ENCODE measurements at regions not wholly inside any gene's neighbourhood (a gene's known extent, or its start where the extent isn't known, plus 50 kb on each side); places are given as distances from the start of the nearest gene placed in this dataset.
"Not testable (repeated sequence)": the region's sequence is repeated elsewhere in the genome, so short reads cannot be mapped to it uniquely, and the experiment has no call there.

DNA sequence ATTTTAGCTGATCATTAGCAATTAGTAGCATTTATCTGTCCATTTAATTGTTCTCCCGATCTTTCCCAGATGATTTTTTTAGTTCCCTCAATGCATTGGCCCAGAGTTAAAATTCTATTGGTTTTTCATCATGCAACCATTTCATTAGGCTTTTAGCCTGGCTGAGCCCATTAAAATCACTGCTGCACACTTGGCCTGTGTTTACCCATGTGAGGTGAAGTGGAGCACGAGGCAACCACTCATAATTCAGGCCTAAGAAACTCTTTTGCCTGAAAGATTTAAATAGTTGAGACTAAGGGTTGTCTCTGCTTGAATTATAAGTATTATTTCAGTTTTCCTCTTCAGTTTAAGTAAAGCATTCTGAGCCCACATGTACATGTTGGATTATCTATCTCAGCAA, 889.0 kb upstream of the ADGRL4 start:
- H3K36me3 Mint-ChIP-seq: no peaks in the 10 kb centered on the region
- TF ChIP-seq, protein P1, sequence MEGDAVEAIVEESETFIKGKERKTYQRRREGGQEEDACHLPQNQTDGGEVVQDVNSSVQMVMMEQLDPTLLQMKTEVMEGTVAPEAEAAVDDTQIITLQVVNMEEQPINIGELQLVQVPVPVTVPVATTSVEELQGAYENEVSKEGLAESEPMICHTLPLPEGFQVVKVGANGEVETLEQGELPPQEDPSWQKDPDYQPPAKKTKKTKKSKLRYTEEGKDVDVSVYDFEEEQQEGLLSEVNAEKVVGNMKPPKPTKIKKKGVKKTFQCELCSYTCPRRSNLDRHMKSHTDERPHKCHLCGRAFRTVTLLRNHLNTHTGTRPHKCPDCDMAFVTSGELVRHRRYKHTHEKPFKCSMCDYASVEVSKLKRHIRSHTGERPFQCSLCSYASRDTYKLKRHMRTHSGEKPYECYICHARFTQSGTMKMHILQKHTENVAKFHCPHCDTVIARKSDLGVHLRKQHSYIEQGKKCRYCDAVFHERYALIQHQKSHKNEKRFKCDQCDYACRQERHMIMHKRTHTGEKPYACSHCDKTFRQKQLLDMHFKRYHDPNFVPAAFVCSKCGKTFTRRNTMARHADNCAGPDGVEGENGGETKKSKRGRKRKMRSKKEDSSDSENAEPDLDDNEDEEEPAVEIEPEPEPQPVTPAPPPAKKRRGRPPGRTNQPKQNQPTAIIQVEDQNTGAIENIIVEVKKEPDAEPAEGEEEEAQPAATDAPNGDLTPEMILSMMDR (IDR thresholded peaks at IDR 0.05): no peak
- no peaks in the 10 kb centered on the region for H3K36me3 ChIP-seq (replicated peaks in 1 of 2; ENCODE audit: control insufficient read depth in 1 of 2, insufficient read depth in 2 of 2, low read length in 2 of 2)
- no peaks in the 10 kb centered on the region for H3K27me3 ChIP-seq (ENCODE audit: control insufficient read depth in 2 of 2, insufficient read depth in 2 of 2, low read length in 2 of 2)
- H3K27ac Mint-ChIP-seq: no peak overlapping the region
- no peaks in the 10 kb centered on the region for H3K4me1 Mint-ChIP-seq
- H3K27ac ChIP-seq (ENCODE audit: low read depth in 1 of 2, low read length in 2 of 2): no peak overlapping the region
- DNase-seq: no peak
- no peak overlapping the region for H3K4me2 ChIP-seq (replicated peaks; ENCODE audit: extremely low read depth, low read length, poor library complexity, severe bottlenecking)
- no peak overlapping the region for H2AFZ ChIP-seq (ENCODE audit: insufficient read depth, low read depth, low read length, poor library complexity, severe bottlenecking)
- no peaks in the 10 kb centered on the region for H3K27me3 Mint-ChIP-seq (ENCODE audit: low read depth in 3 of 3)
- H4K20me1 ChIP-seq (ENCODE audit: insufficient read depth, low read length): no peaks in the 10 kb centered on the region
- WGBS (ENCODE audit: insufficient coverage): 83% methylated on average over 1 of the region's 2 CpGs
- H3K79me2 ChIP-seq (ENCODE audit: insufficient read depth, low read length): no peaks in the 10 kb centered on the region
- no peak overlapping the region for H3K9ac ChIP-seq (ENCODE audit: insufficient read depth, low read length, poor library complexity, severe bottlenecking)
- peaks cover 11 to 19% of the 10 kb centered on the region in 2 donors for H3K9me3 ChIP-seq (replicated peaks in 1 of 2; ENCODE audit: control insufficient read depth in 1 of 2, insufficient read depth in 1 of 2, low read length in 2 of 2)
- no peak overlapping the region for H3K4me3 Mint-ChIP-seq
- intact Hi-C loops (cut with micrococcal nuclease): no loop called here
- H3K9me3 Mint-ChIP-seq: peaks cover 1 to 16% (median 8%) of the 10 kb centered on the region in 7 donors
- no peaks in the 10 kb centered on the region for H3K4me1 ChIP-seq (ENCODE audit: control insufficient read depth in 1 of 2, insufficient read depth in 2 of 2, low read length in 2 of 2)
- no peak overlapping the region for H3K4me3 ChIP-seq (replicated peaks in 1 of 3; ENCODE audit: low read depth in 2 of 3, low read length in 3 of 3)

GRCh38 chr1:79894129-79894528, 887.6 kb upstream of the ADGRL4 start:
- H3K4me3 Mint-ChIP-seq; H3K4me1 Mint-ChIP-seq; H3K9ac ChIP-seq (ENCODE audit: insufficient read depth, low read length, poor library complexity, severe bottlenecking); H2AFZ ChIP-seq (ENCODE audit: insufficient read depth, low read depth, low read length, poor library complexity, severe bottlenecking); H3K4me2 ChIP-seq (replicated peaks; ENCODE audit: extremely low read depth, low read length, poor library complexity, severe bottlenecking); H3K36me3 Mint-ChIP-seq; H3K27me3 ChIP-seq (ENCODE audit: control insufficient read depth in 2 of 2, insufficient read depth in 2 of 2, low read length in 2 of 2); H3K27ac ChIP-seq (ENCODE audit: low read depth in 1 of 2, low read length in 2 of 2); H3K36me3 ChIP-seq (replicated peaks in 1 of 2; ENCODE audit: control insufficient read depth in 1 of 2, insufficient read depth in 2 of 2, low read length in 2 of 2); H3K27ac Mint-ChIP-seq; intact Hi-C loops (cut with micrococcal nuclease); DNase-seq; H3K4me3 ChIP-seq (replicated peaks in 1 of 3; ENCODE audit: low read depth in 2 of 3, low read length in 3 of 3); H3K4me1 ChIP-seq (ENCODE audit: control insufficient read depth in 1 of 2, insufficient read depth in 2 of 2, low read length in 2 of 2); H4K20me1 ChIP-seq (ENCODE audit: insufficient read depth, low read length); H3K79me2 ChIP-seq (ENCODE audit: insufficient read depth, low read length); H3K27me3 Mint-ChIP-seq (ENCODE audit: low read depth in 3 of 3): not testable (repeated sequence)
- WGBS (ENCODE audit: insufficient coverage): 58% methylated on average over 5 of the region's 6 CpGs
- peaks cover 8 to 16% (median 10%) of the 10 kb centered on the region in 7 donors for H3K9me3 Mint-ChIP-seq
- H3K9me3 ChIP-seq (replicated peaks in 1 of 2; ENCODE audit: control insufficient read depth in 1 of 2, insufficient read depth in 1 of 2, low read length in 2 of 2): peaks cover 11 to 19% of the 10 kb centered on the region in 2 donors
